Panc1 (cell line): ENCODE measurements at regions not wholly inside any gene's neighbourhood (a gene's known extent, or its start where the extent isn't known, plus 50 kb on each side); places are given as distances from the start of the nearest gene placed in this dataset.

Experiments
- ATAC-seq: fragments of 200-7000 bp; cut with Tn5 transposase; 2 replicates; pipeline ENCODE4 v1.9.1; 2020; ENCODE audit warnings: mild to moderate bottlenecking, moderate library complexity
- BruUV-seq: library from RNA; stranded (reverse); fragments of 400-500 nt; replicated peaks from 2 replicates; lab custom pipeline; 2021; lab: Mats Ljungman, UMichigan
- CTCF ChIA-PET: fragments of 300-600 bp; sonication (Branson Sonifier 250); formaldehyde crosslinking; loops from one replicate; lab custom pipeline; 2022; ENCODE audit warnings: antibody characterized with exemption; lab: Charles Lee
- POLR2A ChIA-PET: fragments of 300-600 bp; sonication (Branson Sonifier 250); formaldehyde crosslinking; loops from one replicate; lab custom pipeline; 2022; ENCODE audit warnings: antibody characterized with exemption; lab: Charles Lee
- DNase-seq: peaks from one replicate; pipeline ENCODE4 v3.0.0-alpha.2; 2010; ENCODE audit warnings: low read depth, low spot score
- H3K27ac ChIP-seq: 2 replicates; pipeline ENCODE4 v1.5.1; 2011; ENCODE audit warnings: mild to moderate bottlenecking, low read length, inconsistent platforms
- H3K27me3 ChIP-seq: fragments of 200-500 bp; sonication (Bioruptor generic); 2 replicates; pipeline ENCODE4 v1.6.0; 2014; ENCODE audit warnings: low read length, inconsistent platforms; ENCODE audit not compliant: control insufficient read depth, insufficient read depth
- H3K36me3 ChIP-seq: fragments of 200-500 bp; sonication (Bioruptor generic); 2 replicates; pipeline ENCODE4 v1.5.1; 2014; ENCODE audit warnings: inconsistent platforms, mild to moderate bottlenecking, low read length, moderate library complexity; ENCODE audit not compliant: control insufficient read depth, insufficient read depth
- H3K4me1 ChIP-seq: 2 replicates; pipeline ENCODE4 v1.5.1; 2011; ENCODE audit warnings: inconsistent platforms, mild to moderate bottlenecking, low read length, moderate library complexity; ENCODE audit not compliant: control insufficient read depth, insufficient read depth
- H3K4me3 ChIP-seq, 2 experiments: 2 replicates each; pipeline ENCODE4 v1.5.1; 2011 to 2012; ENCODE audit warnings: low read depth in 2 of 2, low read length in 2 of 2, mild to moderate bottlenecking in 2 of 2, inconsistent platforms in 1 of 2, moderate library complexity in 1 of 2
- H3K9me3 ChIP-seq: fragments of 200-500 bp; sonication (Bioruptor generic); 2 replicates; pipeline ENCODE4 v1.5.1; 2014; ENCODE audit warnings: low read depth, mild to moderate bottlenecking, inconsistent platforms, low read length, moderate library complexity; ENCODE audit not compliant: control insufficient read depth, insufficient read depth
- CTCF ChIP-seq: fragments of 450-650 bp; IDR thresholded peaks from 2 replicates; pipeline ENCODE4 v1.5.1; 2017; ENCODE audit warnings: mild to moderate bottlenecking
- POLR2AphosphoS5 ChIP-seq: IDR thresholded peaks from 2 replicates; pipeline ENCODE4 v1.6.1; 2012; ENCODE audit warnings: mild to moderate bottlenecking, low read depth, low read length, moderate library complexity
- SIN3A ChIP-seq: IDR thresholded peaks from 2 replicates; pipeline ENCODE4 v1.6.1; 2012; ENCODE audit warnings: low read depth, mild to moderate bottlenecking, low read length, moderate library complexity, borderline replicate concordance; ENCODE audit not compliant: insufficient read depth
- TCF7L2 ChIP-seq: IDR thresholded peaks from 2 replicates; pipeline ENCODE4 v1.6.1; 2011; ENCODE audit warnings: mild to moderate bottlenecking, low read depth, low read length, inconsistent platforms
- in situ Hi-C: cut with HindIII; loops from 2 replicates; pipeline ENCODE4 v1.10.0; 2016; ENCODE audit warnings: low sequenced_read_pairs, low pct_unique_long_range_greater_than_20kb
- intact Hi-C: fragments of 100-400 bp; cut with micrococcal nuclease; formaldehyde crosslinking; loops from one replicate; pipeline ENCODE4 v1.10.0; 2022; ENCODE audit not compliant: unreplicated experiment
- TF ChIP-seq, protein P1 (sequence below), 2 experiments: IDR thresholded peaks; 2 replicates each; pipeline ENCODE4 v1.6.1; 2011 to 2012; ENCODE audit warnings: low read depth in 2 of 2, control low read depth in 1 of 2, low read length in 1 of 2, mild to moderate bottlenecking in 1 of 2, moderate library complexity in 1 of 2; ENCODE audit not compliant: insufficient read depth in 1 of 2

- no TSS peak for BruUV-seq
- Histone ChIP-seq H3K9me3 (no peaks in the 10 kb centered on the region), H3K27me3 (no peaks in the 10 kb centered on the region), H3K27ac (no peak overlapping the region), H3K36me3 (no peaks in the 10 kb centered on the region), H3K4me3 (no peak overlapping the region), H3K4me1 (no peaks in the 10 kb centered on the region)
- DNase-seq, result no peak
- POLR2A ChIA-PET, result no interaction called here
- ATAC-seq, result no peak
- no peak for TF ChIP-seq SIN3A
- no peak for TF ChIP-seq POLR2AphosphoS5
- TF ChIP-seq TCF7L2, result no peak
- TF ChIP-seq CTCF, result no peak
- TF ChIP-seq, protein P1, sequence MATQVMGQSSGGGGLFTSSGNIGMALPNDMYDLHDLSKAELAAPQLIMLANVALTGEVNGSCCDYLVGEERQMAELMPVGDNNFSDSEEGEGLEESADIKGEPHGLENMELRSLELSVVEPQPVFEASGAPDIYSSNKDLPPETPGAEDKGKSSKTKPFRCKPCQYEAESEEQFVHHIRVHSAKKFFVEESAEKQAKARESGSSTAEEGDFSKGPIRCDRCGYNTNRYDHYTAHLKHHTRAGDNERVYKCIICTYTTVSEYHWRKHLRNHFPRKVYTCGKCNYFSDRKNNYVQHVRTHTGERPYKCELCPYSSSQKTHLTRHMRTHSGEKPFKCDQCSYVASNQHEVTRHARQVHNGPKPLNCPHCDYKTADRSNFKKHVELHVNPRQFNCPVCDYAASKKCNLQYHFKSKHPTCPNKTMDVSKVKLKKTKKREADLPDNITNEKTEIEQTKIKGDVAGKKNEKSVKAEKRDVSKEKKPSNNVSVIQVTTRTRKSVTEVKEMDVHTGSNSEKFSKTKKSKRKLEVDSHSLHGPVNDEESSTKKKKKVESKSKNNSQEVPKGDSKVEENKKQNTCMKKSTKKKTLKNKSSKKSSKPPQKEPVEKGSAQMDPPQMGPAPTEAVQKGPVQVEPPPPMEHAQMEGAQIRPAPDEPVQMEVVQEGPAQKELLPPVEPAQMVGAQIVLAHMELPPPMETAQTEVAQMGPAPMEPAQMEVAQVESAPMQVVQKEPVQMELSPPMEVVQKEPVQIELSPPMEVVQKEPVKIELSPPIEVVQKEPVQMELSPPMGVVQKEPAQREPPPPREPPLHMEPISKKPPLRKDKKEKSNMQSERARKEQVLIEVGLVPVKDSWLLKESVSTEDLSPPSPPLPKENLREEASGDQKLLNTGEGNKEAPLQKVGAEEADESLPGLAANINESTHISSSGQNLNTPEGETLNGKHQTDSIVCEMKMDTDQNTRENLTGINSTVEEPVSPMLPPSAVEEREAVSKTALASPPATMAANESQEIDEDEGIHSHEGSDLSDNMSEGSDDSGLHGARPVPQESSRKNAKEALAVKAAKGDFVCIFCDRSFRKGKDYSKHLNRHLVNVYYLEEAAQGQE (IDR thresholded peaks at IDR 0.05; ENCODE audit: insufficient read depth in 1 of 2, low read depth in 2 of 2, low read length in 1 of 2), result no peak
- CTCF ChIA-PET, result no interaction called here
- intact Hi-C loops (no loop called here), in situ Hi-C loops (no loop called here)
Observed at GRCh38 chr18:55119434-55119833, 160.2 kb upstream of the CCDC68 start.

GRCh38 chr18:55119016-55119415, 159.8 kb upstream of the CCDC68 start:
- no peak overlapping the region for H3K4me3 ChIP-seq
- in situ Hi-C loops, result no loop called here
- H3K36me3 ChIP-seq, result no peaks in the 10 kb centered on the region
- ChIA-PET CTCF (no interaction called here), POLR2A (no interaction called here)
- TF ChIP-seq CTCF, result no peak
- TF ChIP-seq, protein P1 (IDR thresholded peaks at IDR 0.05; ENCODE audit: insufficient read depth in 1 of 2, low read depth in 2 of 2, low read length in 1 of 2), result no peak
- TF ChIP-seq SIN3A, result no peak
- no peak for TF ChIP-seq POLR2AphosphoS5
- no peak for TF ChIP-seq TCF7L2
- no peaks in the 10 kb centered on the region for H3K9me3 ChIP-seq
- no peak for ATAC-seq
- no peak overlapping the region for H3K27ac ChIP-seq
- no TSS peak for BruUV-seq
- DNase-seq, result no peak
- intact Hi-C loops, result no loop called here
- H3K27me3 ChIP-seq, result no peaks in the 10 kb centered on the region
- no peaks in the 10 kb centered on the region for H3K4me1 ChIP-seq
